DMS 273 treated with DMSO at 0.1 percent for 48 hours (cell line): ENCODE measurements at regions not wholly inside any gene's neighbourhood (a gene's known extent, or its start where the extent isn't known, plus 50 kb on each side); places are given as distances from the start of the nearest gene placed in this dataset.

Experiments
- DNase-seq: peaks from one replicate; lab custom pipeline; 2025; lab: John Stamatoyannopoulos, UW

- no peak for DNase-seq
Measured at GRCh38 chr11:127474766-127475165, 474.2 kb upstream of the KIRREL3 start.

GRCh38 chr11:127472505-127472904 lies 471.9 kb upstream of the KIRREL3 start:
- DNase-seq: no peak

- no peak for DNase-seq
Measured at GRCh38 chr11:127471662-127472061, 471.1 kb upstream of the KIRREL3 start.

GRCh38 chr11:127470306-127470884 lies 469.8 kb upstream of the KIRREL3 start:
- no peak for DNase-seq

- no peak for DNase-seq
Measured at GRCh38 chr11:127464325-127464724, 463.8 kb upstream of the KIRREL3 start.

GRCh38 chr11:127462065-127462344 lies 461.4 kb upstream of the KIRREL3 start:
- no peak for DNase-seq

GRCh38 chr11:127461241-127462064 lies 460.9 kb upstream of the KIRREL3 start:
- DNase-seq: no peak

GRCh38 chr11:127458561-127458960 lies 458.0 kb upstream of the KIRREL3 start:
- no peak for DNase-seq

GRCh38 chr11:127454856-127455255 lies 454.3 kb upstream of the KIRREL3 start:
- no peak for DNase-seq

GRCh38 chr11:127452533-127452932 lies 452.0 kb upstream of the KIRREL3 start:
- no peak for DNase-seq

GRCh38 chr11:127451861-127452260 lies 451.3 kb upstream of the KIRREL3 start:
- DNase-seq: peak; percentile 6

- no peak for DNase-seq
Measured at GRCh38 chr11:127448101-127448500, 447.5 kb upstream of the KIRREL3 start.

GRCh38 chr11:127445476-127445875 lies 444.9 kb upstream of the KIRREL3 start:
- no peak for DNase-seq

- no peak for DNase-seq
Measured at GRCh38 chr11:127443297-127443696, 442.7 kb upstream of the KIRREL3 start.

GRCh38 chr11:127440616-127441015 lies 440.0 kb upstream of the KIRREL3 start:
- DNase-seq: no peak

GRCh38 chr11:127425281-127425680 lies 424.7 kb upstream of the KIRREL3 start:
- no peak for DNase-seq

GRCh38 chr11:127424661-127425060 lies 424.1 kb upstream of the KIRREL3 start:
- no peak for DNase-seq

- no peak for DNase-seq
Measured at GRCh38 chr11:127420139-127420538, 419.6 kb upstream of the KIRREL3 start.

- no peak for DNase-seq
Measured at GRCh38 chr11:127412722-127413380, 412.3 kb upstream of the KIRREL3 start.

- no peak for DNase-seq
Measured at GRCh38 chr11:127412234-127412633, 411.7 kb upstream of the KIRREL3 start.

GRCh38 chr11:127411283-127411682 lies 410.7 kb upstream of the KIRREL3 start:
- no peak for DNase-seq

- no peak for DNase-seq
Measured at GRCh38 chr11:127395034-127395433, 394.5 kb upstream of the KIRREL3 start.

GRCh38 chr11:127393460-127393997 lies 393.0 kb upstream of the KIRREL3 start:
- DNase-seq: no peak
